GM21515 (cell line): ENCODE measurements at regions not wholly inside any gene's neighbourhood (a gene's known extent, or its start where the extent isn't known, plus 50 kb on each side); places are given as distances from the start of the nearest gene placed in this dataset.
"Not testable (repeated sequence)": the region's sequence is repeated elsewhere in the genome, so short reads cannot be mapped to it uniquely, and the experiment has no call there.

ENCODE experiments used
- ATAC-seq: cut with Tn5 transposase; IDR thresholded peaks from one replicate; pipeline ENCODE4 v1.9.1; 2021; ENCODE audit not compliant: unreplicated experiment

- ATAC-seq = not testable (repeated sequence)
Observed at GRCh38 chr9:2391509-2392132, 230.0 kb upstream of the VLDLR start.

GRCh38 chr9:2394087-2394741 is 227.4 kb upstream of the VLDLR start:
- not testable (repeated sequence) for ATAC-seq

GRCh38 chr9:2395814-2396612 is 225.6 kb upstream of the VLDLR start:
- no peak for ATAC-seq

- no peak for ATAC-seq
Observed at GRCh38 chr9:2396622-2397285, 224.8 kb upstream of the VLDLR start.

- not testable (repeated sequence) for ATAC-seq
Observed at GRCh38 chr9:2397875-2398274, 223.7 kb upstream of the VLDLR start.

- not testable (repeated sequence) for ATAC-seq
Observed at GRCh38 chr9:2401746-2402145, 219.8 kb upstream of the VLDLR start.

- no peak for ATAC-seq
Observed at GRCh38 chr9:2403701-2404100, 217.9 kb upstream of the VLDLR start.

- ATAC-seq = no peak
Observed at GRCh38 chr9:2406252-2406651, 215.3 kb upstream of the VLDLR start.

- no peak for ATAC-seq
Observed at GRCh38 chr9:2407450-2407849, 214.1 kb upstream of the VLDLR start.

- no peak for ATAC-seq
Observed at GRCh38 chr9:2411459-2412215, 209.9 kb upstream of the VLDLR start.

GRCh38 chr9:2413160-2413805 is 208.3 kb upstream of the VLDLR start:
- no peak for ATAC-seq

- ATAC-seq = no peak
Observed at GRCh38 chr9:2414465-2414864, 207.1 kb upstream of the VLDLR start.

GRCh38 chr9:2415326-2415725 is 206.3 kb upstream of the VLDLR start:
- no peak for ATAC-seq

- ATAC-seq = no peak
Observed at GRCh38 chr9:2417730-2418129, 203.9 kb upstream of the VLDLR start.

- ATAC-seq = no peak
Observed at GRCh38 chr9:2418619-2419018, 203.0 kb upstream of the VLDLR start.

- ATAC-seq = no peak
Observed at GRCh38 chr9:2419347-2419746, 202.2 kb upstream of the VLDLR start.

- ATAC-seq = no peak
Observed at GRCh38 chr9:2420543-2420942, 201.0 kb upstream of the VLDLR start.

- ATAC-seq = no peak
Observed at GRCh38 chr9:2424619-2425033, 197.0 kb upstream of the VLDLR start.

- ATAC-seq = no peak
Observed at GRCh38 chr9:2425676-2426075, 195.9 kb upstream of the VLDLR start.
